Neural progenitor cell (in vitro differentiated cells): ENCODE measurements at regions not wholly inside any gene's neighbourhood (a gene's known extent, or its start where the extent isn't known, plus 50 kb on each side); places are given as distances from the start of the nearest gene placed in this dataset.

ENCODE experiments used
- CTCF ChIP-seq: fragments of 200-600 bp; sonication (generic); IDR thresholded peaks from 2 replicates; pipeline ENCODE4 v1.5.1; 2017; ENCODE audit warnings: antibody characterized with exemption, mild to moderate bottlenecking
- EZH2 ChIP-seq: fragments of 200-600 bp; sonication (generic); IDR thresholded peaks from 2 replicates; pipeline ENCODE4 v1.6.1; 2017; ENCODE audit warnings: antibody characterized with exemption, mild to moderate bottlenecking, moderate library complexity

GRCh38 chr5:53378190-53378589 lies 102.2 kb upstream of the FST start:
- TF ChIP-seq CTCF = no peak
- TF ChIP-seq EZH2 = no peak
